ENCODE measurements at regions not wholly inside any gene's neighbourhood (a gene's known extent, or its start where the extent isn't known, plus 50 kb on each side); places are given as distances from the start of the nearest gene placed in this dataset.

DNA sequence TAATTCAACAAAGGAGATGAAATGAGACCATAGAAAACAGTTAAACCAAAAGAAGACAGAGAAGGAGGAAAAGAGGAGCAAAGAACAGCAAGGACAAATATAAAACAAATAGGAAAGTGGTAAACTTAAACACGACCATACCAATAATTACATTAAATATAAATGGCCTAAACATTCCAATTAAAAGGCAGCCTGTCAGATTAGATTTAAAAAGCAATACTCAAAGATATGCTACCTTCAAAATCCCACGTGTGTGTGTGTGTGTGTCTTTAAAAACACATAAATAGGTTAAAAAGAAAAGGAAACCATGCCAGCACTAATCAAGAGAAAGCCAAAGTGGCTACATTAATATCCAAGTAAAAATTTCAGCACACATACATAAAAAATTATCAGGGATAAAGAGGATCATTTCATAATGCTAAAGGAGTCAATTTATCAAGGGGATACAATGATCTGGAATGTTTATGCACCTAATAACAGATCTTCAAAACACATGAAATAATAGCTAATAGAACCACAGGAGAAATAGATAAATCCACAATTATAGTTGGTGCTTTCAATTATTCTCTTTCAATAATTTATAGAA, 355.7 kb upstream of the POU3F1 start:
- no peak for DNase-seq (ENCODE audit: low read depth)

GRCh38 chr1:38396606-38397005, 350.0 kb upstream of the POU3F1 start:
- DNase-seq (ENCODE audit: low read depth) = no peak

- no peak for DNase-seq (ENCODE audit: low read depth)
Measured at GRCh38 chr1:38394303-38394702, 347.7 kb upstream of the POU3F1 start.

DNA sequence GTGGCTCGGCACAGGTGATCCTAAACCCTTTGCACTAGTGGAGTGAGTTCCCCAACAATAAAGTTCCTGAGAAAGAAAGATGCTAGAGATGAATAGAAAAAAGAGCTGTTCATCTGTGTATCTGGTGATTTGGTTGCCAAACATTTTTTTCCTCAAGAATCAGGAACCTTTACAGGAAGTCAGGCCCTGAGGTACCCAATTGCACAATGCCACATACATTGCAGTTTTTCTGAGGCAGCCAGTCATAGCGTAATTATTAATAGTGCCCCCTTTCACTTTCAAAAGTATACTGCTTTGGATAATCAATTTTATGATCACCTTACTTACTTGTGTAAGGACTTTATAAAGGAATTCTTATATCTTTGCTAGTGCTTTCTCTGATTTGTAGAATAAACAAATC, 346.3 kb upstream of the POU3F1 start:
- DNase-seq (ENCODE audit: low read depth) = no peak

- no peak for DNase-seq (ENCODE audit: low read depth)
Measured at GRCh38 chr1:38381256-38381655, 334.7 kb upstream of the POU3F1 start.

DNA sequence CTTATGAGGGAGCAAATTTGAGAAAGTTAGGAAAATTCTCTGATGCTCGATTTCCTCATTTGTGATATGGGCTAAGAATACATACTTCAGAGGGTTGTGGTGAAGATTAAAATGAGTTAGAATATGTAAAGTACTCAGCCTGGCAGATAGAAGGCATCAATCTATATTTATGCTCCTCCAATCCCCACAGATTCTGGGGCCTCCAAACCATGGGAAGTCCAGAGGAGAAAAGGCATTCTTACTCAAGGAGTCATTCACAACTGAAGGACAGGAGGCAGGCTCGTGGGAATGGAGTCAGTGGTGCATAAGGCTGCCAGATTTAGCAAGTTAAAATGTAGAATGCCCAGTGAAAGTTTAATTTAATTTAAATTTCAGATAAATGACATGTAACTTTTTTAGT, 330.0 kb upstream of the POU3F1 start:
- no peak for DNase-seq (ENCODE audit: low read depth)

- no peak for DNase-seq (ENCODE audit: low read depth)
Measured at GRCh38 chr1:38375035-38375434, 328.4 kb upstream of the POU3F1 start.

- DNase-seq (ENCODE audit: low read depth) = no peak
Measured at GRCh38 chr1:38371505-38371844, 324.9 kb upstream of the POU3F1 start.

- no peak for DNase-seq (ENCODE audit: low read depth)
Measured at GRCh38 chr1:38370716-38371504, 324.3 kb upstream of the POU3F1 start.

DNA sequence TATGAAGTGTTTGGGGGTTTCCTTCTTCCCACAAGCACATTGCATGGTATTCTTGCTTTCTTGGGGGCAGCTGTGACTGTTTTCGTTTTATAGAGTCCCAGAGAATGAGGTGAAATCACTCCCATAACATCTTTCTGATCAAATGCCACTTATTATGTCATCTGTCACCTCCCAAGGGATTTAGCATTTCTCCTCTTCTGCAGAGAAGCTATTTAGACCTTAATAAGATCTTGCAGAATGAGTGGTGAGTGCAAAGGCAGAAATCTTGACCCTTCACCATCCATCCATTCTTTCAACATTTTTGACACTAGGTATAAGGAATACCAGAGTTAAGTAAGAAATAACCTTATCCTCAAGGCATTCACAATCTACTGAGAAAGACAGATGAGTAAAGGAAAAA, 318.6 kb upstream of the POU3F1 start:
- DNase-seq (ENCODE audit: low read depth) = no peak

DNA sequence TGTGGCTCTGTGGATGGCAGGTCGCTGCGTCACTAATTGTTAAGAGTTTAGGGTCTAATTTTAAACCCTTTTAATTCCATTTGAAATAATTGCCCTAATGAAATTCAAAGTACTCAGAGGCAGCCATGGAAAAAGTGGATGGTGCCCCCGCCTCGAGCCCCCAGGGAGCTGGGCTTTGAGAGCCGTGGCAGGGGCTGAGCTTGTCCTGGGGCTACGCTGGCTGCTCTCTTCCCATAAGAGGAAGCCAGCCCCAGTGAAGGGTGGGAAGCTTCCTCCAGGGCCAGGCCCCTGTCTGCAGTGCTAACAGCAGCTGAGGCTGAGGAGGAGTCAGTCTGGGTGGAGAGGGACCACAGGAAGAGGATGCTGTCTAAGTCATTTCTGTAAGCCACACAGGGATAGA, 315.0 kb upstream of the POU3F1 start:
- DNase-seq (ENCODE audit: low read depth) = no peak

GRCh38 chr1:38360807-38361206, 314.2 kb upstream of the POU3F1 start:
- no peak for DNase-seq (ENCODE audit: low read depth)

DNA sequence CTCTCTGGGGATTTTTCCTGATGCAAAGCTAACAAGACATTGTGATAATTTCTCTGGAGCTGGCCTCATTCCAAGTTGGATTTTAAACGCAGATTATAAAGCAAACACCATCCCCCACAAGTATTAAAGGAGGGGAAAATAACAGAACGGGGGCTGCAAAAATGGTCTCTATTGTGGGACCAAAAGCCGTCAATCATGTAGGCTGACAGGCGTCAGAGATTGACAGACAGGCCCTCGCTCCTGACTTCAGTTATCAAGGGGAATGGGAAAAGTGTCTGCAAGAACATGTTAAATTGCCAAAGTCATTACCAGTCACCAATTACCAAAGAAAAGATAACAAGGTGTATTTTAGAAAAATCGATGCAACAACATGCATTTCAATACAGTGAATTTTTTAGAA, 307.4 kb upstream of the POU3F1 start:
- DNase-seq (ENCODE audit: low read depth) = no peak

DNA sequence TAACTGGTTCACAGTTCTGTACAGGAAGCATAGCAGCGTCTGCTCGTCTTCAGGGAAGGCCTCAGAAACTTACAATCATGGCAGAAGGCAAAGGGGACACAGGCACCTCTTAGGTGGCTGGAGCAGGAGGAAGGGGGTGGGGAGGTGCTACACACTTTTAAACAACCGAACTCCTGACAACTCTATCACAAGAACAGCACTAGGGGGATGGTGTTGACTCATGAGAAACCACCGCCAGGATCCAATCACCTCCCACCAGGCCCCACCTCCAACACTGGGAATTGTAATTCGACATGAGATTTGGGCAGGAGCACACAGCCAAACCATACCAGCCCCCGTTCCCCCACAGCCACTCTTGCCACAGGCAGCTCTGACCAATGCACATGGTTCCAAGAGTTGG, 306.3 kb upstream of the POU3F1 start:
- DNase-seq (ENCODE audit: low read depth) = no peak

GRCh38 chr1:38347446-38348175, 301.0 kb upstream of the POU3F1 start:
- DNase-seq (ENCODE audit: low read depth) = no peak

DNA sequence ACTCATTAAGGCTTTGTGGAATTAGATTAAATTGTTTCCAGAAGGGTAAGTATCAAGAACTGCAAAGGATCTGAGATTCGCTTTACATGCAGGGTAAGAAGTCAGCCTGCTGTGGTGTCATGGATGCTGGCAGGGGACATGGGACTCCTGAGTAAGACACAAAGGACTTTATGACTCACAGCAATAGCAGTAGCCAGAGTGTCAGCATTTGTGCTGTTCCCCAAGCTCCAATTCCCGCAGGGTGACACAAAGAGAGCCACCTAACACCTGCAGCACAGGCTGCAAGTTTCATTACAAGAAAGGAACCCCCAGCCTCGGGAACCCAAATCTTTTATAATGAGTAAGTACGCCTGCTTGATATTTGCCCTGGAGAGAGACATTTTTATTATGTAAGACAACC, 298.1 kb upstream of the POU3F1 start:
- DNase-seq (ENCODE audit: low read depth) = no peak

GRCh38 chr1:38341694-38342093, 295.1 kb upstream of the POU3F1 start:
- DNase-seq (ENCODE audit: low read depth) = no peak

DNA sequence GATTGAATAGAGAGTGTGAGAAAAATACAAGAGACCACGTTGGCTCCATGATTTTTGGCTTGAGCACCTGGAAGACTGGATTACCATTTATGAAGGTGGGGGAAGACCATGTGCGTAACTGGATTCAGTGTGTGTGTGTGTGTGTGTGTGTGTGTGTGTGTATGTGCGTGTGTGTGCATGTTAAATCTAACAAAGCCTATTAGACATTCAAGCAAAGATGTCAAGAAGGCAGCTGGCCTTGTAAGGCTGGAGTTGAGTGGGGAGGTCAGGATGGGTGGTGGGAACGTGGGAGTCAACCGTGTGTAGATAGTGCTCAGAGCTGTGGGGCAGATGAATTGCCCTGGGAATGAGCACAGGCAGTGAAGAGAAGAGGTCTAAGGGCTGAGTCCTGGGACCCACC, 293.8 kb upstream of the POU3F1 start:
- no peak for DNase-seq (ENCODE audit: low read depth)

- DNase-seq (ENCODE audit: low read depth) = no peak
Measured at GRCh38 chr1:38337711-38338110, 291.1 kb upstream of the POU3F1 start.

- no peak for DNase-seq (ENCODE audit: low read depth)
Measured at GRCh38 chr1:38336961-38337360, 290.4 kb upstream of the POU3F1 start.

DNA sequence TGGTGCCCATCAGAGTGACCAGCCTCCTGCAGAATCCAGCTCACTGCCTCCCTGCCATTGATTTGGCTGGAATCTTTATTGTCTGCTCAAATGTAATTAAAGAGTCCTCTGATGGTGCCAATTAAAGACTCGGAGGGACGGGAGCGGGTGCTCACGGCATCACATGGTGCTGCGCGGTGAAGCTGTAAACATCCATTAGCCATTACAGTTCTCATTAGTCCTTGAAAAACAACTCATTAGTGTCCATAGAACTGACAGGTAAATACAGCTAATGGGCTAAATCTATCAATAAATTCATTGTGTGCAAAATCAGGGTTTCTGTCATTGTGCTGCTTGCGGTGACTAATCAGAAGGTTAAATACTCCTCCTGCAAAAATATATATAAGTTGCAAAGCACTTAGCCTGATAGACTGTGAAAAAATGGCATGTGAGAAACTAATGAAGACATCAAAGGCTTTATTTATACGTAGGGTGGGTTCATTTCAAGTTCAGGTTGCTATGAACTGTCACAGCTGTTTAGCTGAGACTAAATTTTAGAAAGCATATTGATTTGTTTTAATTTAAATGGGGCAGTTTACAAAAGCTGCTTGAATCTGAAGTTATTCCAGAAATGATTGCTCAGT, 289.8 kb upstream of the POU3F1 start:
- DNase-seq (ENCODE audit: low read depth) = no peak

- DNase-seq (ENCODE audit: low read depth) = no peak
Measured at GRCh38 chr1:38334930-38335592, 288.5 kb upstream of the POU3F1 start.
